CMK (cell line): ENCODE measurements at regions not wholly inside any gene's neighbourhood (a gene's known extent, or its start where the extent isn't known, plus 50 kb on each side); places are given as distances from the start of the nearest gene placed in this dataset.

ENCODE experiments used
- DNase-seq: peaks from one replicate; pipeline ENCODE4 v3.0.0-alpha.2; 2010; ENCODE audit warnings: low read depth

GRCh38 chr6:137761487-137761886 is 105.6 kb upstream of the TNFAIP3 start:
- no peak for DNase-seq

GRCh38 chr6:137762168-137763090 is 104.6 kb upstream of the TNFAIP3 start:
- DNase-seq = no peak

- DNase-seq = no peak
Observed at GRCh38 chr6:137763436-137763835, 103.6 kb upstream of the TNFAIP3 start.

GRCh38 chr6:137763886-137764285 is 103.2 kb upstream of the TNFAIP3 start:
- DNase-seq = no peak

GRCh38 chr6:137764464-137764863 is 102.6 kb upstream of the TNFAIP3 start:
- DNase-seq = no peak

- no peak for DNase-seq
Observed at GRCh38 chr6:137765059-137765458, 102.0 kb upstream of the TNFAIP3 start.

- no peak for DNase-seq
Observed at GRCh38 chr6:137766596-137767370, 100.3 kb upstream of the TNFAIP3 start.

- no peak for DNase-seq
Observed at GRCh38 chr6:137767465-137767864, 99.6 kb upstream of the TNFAIP3 start.

GRCh38 chr6:137767911-137768690 is 99.0 kb upstream of the TNFAIP3 start:
- no peak for DNase-seq

- no peak for DNase-seq
Observed at GRCh38 chr6:137768935-137769334, 98.1 kb upstream of the TNFAIP3 start.

- DNase-seq = no peak
Observed at GRCh38 chr6:137769797-137770362, 97.2 kb upstream of the TNFAIP3 start.

GRCh38 chr6:137772541-137773250 is 94.4 kb upstream of the TNFAIP3 start:
- DNase-seq = no peak

- no peak for DNase-seq
Observed at GRCh38 chr6:137775227-137775626, 91.8 kb upstream of the TNFAIP3 start.

- no peak for DNase-seq
Observed at GRCh38 chr6:137775720-137776119, 91.3 kb upstream of the TNFAIP3 start.

GRCh38 chr6:137776256-137776655 is 90.8 kb upstream of the TNFAIP3 start:
- DNase-seq = no peak

GRCh38 chr6:137776786-137777686 is 90.0 kb upstream of the TNFAIP3 start:
- no peak for DNase-seq

GRCh38 chr6:137777687-137778075 is 89.4 kb upstream of the TNFAIP3 start:
- no peak for DNase-seq

GRCh38 chr6:137779982-137780381 is 87.1 kb upstream of the TNFAIP3 start:
- DNase-seq = no peak

GRCh38 chr6:137780447-137781034 is 86.5 kb upstream of the TNFAIP3 start:
- no peak for DNase-seq

- no peak for DNase-seq
Observed at GRCh38 chr6:137781639-137782038, 85.4 kb upstream of the TNFAIP3 start.
